GM20000 (cell line): ENCODE measurements at regions not wholly inside any gene's neighbourhood (a gene's known extent, or its start where the extent isn't known, plus 50 kb on each side); places are given as distances from the start of the nearest gene placed in this dataset.

Experiments
- DNase-seq: peaks from one replicate; pipeline ENCODE4 v3.0.0; 2012; ENCODE audit warnings: low spot score
- TF ChIP-seq, protein P1 (sequence below): IDR thresholded peaks from 2 replicates; pipeline ENCODE4 v1.5.1; 2012; ENCODE audit warnings: mild to moderate bottlenecking, control low read depth; ENCODE audit errors: extremely low read depth, missing control alignments

DNA sequence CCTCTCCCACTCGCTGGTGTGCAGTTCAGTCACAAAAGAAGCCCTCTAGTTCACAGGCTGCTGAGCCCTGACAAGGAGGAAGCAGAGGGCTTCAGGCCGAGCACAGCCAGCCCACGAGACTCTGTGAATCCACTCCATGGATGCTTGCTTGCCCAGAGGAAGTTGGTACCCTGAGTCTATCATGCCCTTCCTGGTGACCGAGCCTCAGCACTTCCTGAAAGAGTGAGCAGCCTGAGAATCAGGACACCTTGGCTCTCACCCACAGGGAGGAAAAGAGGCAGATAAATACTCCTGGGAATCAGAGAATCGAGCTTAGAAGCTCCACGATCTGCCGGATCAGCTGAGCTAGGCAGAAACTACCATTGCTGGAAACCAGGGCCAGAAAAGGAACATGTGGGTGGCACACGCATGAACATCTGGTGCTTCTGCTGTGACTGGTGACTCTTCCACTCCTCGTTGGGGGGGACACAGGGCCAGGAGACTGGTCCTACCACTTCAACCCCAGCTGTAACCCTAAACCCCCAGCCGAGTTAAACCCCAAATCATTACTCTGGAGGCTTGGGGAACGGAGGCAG is 376.3 kb upstream of the CAMK1G start:
- no peak for DNase-seq
- TF ChIP-seq, protein P1, sequence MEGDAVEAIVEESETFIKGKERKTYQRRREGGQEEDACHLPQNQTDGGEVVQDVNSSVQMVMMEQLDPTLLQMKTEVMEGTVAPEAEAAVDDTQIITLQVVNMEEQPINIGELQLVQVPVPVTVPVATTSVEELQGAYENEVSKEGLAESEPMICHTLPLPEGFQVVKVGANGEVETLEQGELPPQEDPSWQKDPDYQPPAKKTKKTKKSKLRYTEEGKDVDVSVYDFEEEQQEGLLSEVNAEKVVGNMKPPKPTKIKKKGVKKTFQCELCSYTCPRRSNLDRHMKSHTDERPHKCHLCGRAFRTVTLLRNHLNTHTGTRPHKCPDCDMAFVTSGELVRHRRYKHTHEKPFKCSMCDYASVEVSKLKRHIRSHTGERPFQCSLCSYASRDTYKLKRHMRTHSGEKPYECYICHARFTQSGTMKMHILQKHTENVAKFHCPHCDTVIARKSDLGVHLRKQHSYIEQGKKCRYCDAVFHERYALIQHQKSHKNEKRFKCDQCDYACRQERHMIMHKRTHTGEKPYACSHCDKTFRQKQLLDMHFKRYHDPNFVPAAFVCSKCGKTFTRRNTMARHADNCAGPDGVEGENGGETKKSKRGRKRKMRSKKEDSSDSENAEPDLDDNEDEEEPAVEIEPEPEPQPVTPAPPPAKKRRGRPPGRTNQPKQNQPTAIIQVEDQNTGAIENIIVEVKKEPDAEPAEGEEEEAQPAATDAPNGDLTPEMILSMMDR = no peak

DNA sequence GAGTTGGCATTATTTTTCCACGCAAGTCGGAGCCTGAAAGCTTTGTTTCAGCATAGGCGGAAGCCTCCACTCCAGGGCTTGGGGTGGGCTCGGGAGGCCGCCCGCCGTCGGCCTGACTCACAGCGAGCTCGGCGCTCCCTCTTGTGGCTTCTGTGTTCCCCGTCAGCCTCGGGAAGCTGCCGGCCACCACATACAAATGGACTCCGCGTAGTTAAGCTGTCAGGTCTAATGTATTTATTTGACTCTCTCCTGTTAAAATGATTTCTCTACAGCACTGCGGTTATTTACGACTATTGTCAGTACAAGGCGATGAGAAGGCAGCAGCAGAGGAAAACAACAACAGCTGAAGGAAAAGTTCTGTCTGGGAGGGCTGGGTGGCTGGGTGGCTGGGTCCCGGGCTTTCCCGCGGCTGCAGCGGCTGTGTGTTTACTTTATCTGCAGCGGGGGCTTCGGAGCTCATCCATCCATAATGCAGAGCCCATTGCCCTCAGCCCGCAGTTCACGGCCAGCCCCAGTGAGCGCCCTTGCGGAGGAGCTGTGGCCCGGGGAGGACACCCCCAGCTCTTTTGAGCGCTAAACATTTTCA is 375.7 kb upstream of the CAMK1G start:
- peak; percentile 65 for DNase-seq
- TF ChIP-seq, protein P1 = peak; percentile 66

DNA sequence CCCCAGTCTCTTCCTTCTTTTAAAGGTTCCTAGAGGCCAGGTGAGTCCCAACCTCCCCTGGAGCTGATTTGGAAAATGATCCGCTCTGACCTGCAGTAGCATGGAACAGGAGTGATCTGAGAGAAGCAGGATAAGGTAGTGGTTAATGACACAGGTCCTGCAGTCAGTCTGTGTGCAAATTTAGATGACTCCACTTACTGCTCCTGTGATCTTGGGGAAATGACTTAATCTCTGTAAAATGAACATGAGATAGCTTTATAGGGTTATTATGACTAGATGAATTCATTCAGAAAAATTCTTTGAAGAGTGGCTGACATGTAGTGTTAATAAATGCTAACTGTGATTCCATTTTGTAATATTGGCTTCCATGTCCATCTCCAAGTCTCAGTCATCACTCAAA is 374.9 kb upstream of the CAMK1G start:
- DNase-seq = no peak
- TF ChIP-seq, protein P1 = no peak

DNA sequence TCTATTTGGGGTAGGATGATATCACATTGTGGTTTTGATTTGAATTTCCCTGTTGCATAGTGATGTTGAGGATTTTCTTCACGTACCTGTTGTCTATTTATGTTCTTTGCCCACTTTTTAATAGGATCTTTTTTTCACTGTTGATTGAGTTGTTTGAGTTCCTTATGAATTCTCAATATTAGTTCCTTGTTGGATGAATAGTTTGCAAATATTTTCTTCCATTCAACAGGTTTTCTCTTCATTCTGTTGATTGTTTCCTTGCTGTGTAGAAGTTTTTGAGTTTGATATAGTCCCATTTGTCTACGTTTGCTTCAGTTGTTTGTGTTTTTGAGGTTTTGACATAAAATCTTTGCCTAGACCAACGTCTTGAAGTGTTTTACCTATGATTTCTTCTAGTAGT is 369.5 kb upstream of the CAMK1G start:
- TF ChIP-seq, protein P1 = no peak
- DNase-seq = no peak

DNA sequence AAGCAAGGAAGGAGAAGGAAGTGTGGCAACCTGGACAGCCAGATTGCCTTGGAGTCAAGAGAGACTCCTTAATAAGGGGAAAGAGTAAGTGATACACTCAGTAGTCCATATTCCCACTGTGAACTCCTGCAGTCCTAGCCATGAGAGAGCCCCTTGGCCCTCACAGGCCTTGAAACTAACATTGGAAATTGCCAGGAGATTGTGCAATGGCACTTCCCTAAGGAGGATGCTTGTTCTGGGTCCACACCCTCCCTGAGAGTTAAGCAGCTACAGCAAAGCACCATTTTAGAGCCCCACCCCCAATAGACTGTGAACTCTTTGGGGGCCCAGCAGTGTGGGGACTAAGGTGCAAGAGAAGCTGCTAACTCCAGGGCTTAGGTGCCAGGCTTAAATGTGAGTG is 367.7 kb upstream of the CAMK1G start:
- no peak for DNase-seq
- TF ChIP-seq, protein P1 = no peak

DNA sequence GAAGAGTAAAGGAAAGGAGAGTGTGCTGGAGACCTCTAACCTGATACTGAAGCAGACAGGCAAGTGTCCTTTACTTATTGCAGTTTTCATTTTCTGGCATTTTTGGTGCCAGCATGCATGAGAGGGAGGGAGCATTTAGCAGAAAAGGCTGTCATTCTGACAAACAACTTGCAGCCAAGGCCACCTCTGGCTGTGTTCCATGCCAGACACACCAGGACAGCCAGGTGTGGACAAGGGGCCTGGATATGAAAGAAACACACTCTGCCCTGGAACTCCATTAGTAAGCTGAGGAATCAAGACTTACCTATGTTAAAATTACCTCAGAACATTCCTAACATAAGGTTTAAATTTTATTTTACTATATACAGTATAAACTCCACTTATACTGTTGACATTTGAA is 365.4 kb upstream of the CAMK1G start:
- no peak for DNase-seq
- TF ChIP-seq, protein P1 = no peak

DNA sequence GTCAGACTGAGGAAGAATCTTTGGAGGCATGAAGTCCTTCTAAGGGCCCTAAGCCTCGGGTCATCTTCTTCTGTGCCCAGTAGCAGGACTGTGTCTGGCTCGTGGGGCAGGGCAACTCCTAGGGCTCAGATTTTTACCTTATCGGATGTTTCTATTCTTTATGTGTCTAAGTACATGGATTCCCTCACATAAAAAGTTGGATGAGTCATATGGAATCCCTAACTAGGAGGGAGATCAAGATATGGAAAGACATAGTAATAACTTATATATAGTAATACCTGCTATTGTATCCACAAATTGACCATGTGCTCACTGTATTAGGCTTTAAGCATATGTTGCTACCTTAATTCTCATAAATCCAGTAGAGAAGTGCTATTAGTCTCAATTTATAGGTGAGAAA is 364.5 kb upstream of the CAMK1G start:
- no peak for DNase-seq
- TF ChIP-seq, protein P1 = no peak
